MM.1S (cell line): ENCODE measurements at regions not wholly inside any gene's neighbourhood (a gene's known extent, or its start where the extent isn't known, plus 50 kb on each side); places are given as distances from the start of the nearest gene placed in this dataset.

Source experiments
- DNase-seq: peaks from one replicate; pipeline ENCODE4 v3.0.0-alpha.2; 2015
- H2AFZ ChIP-seq: fragments of 300-600 bp; sonication (generic); 2 replicates; pipeline ENCODE4 v1.6.0; 2016; ENCODE audit warnings: antibody characterized with exemption, low read length
- H3F3A ChIP-seq: fragments of 300-600 bp; sonication (generic); 2 replicates; pipeline ENCODE4 v1.6.1; 2016; ENCODE audit warnings: mild to moderate bottlenecking, antibody characterized with exemption, low read length, moderate library complexity, mixed read lengths; ENCODE audit not compliant: insufficient read depth
- H3K27ac ChIP-seq: fragments of 300-600 bp; sonication (generic); 2 replicates; pipeline ENCODE4 v1.5.1; 2016; ENCODE audit warnings: mild to moderate bottlenecking, low read length
- H3K27me3 ChIP-seq: fragments of 300-600 bp; sonication (generic); replicated peaks from 2 replicates; pipeline ENCODE4 v1.6.0; 2016; ENCODE audit warnings: low read length; ENCODE audit not compliant: insufficient read depth
- H3K36me3 ChIP-seq: fragments of 300-600 bp; sonication (generic); replicated peaks from 2 replicates; pipeline ENCODE4 v1.6.1; 2016; ENCODE audit warnings: mild to moderate bottlenecking, low read length, mixed read lengths; ENCODE audit not compliant: insufficient read depth
- H3K4me1 ChIP-seq: fragments of 300-600 bp; sonication (generic); 2 replicates; pipeline ENCODE4 v1.6.1; 2016; ENCODE audit warnings: low read length, mixed read lengths
- H3K4me2 ChIP-seq: fragments of 300-600 bp; sonication (generic); 2 replicates; pipeline ENCODE4 v1.6.0; 2016; ENCODE audit warnings: low read depth, low read length
- H3K4me3 ChIP-seq: fragments of 300-600 bp; sonication (generic); 2 replicates; pipeline ENCODE4 v1.5.1; 2016; ENCODE audit warnings: low read length, mixed read lengths
- H3K79me2 ChIP-seq: fragments of 300-600 bp; sonication (generic); 2 replicates; pipeline ENCODE4 v1.6.1; 2016; ENCODE audit warnings: mixed run types, low read length, mixed read lengths
- H3K9ac ChIP-seq: fragments of 300-600 bp; sonication (generic); 2 replicates; pipeline ENCODE4 v1.6.1; 2016; ENCODE audit warnings: low read length, mixed read lengths
- H3K9me2 ChIP-seq: fragments of 300-600 bp; sonication (generic); replicated peaks from 2 replicates; pipeline ENCODE4 v1.6.1; 2016; ENCODE audit warnings: mild to moderate bottlenecking, low read length, mixed read lengths; ENCODE audit not compliant: insufficient read depth
- H3K9me3 ChIP-seq: fragments of 300-600 bp; sonication (generic); replicated peaks from 2 replicates; pipeline ENCODE4 v1.6.1; 2016; ENCODE audit warnings: mild to moderate bottlenecking, low read length, mixed read lengths; ENCODE audit not compliant: insufficient read depth
- H4K20me1 ChIP-seq: fragments of 300-600 bp; sonication (generic); 2 replicates; pipeline ENCODE4 v1.6.1; 2016; ENCODE audit warnings: mild to moderate bottlenecking, low read length, moderate library complexity, mixed read lengths; ENCODE audit not compliant: insufficient read depth
- EZH2 ChIP-seq: fragments of 300-600 bp; sonication (generic); optimal IDR thresholded peaks from 2 replicates; pipeline ENCODE3; 2017; ENCODE audit warnings: low read depth, mild to moderate bottlenecking, antibody characterized with exemption, low read length, mixed read lengths
- EZH2phosphoT487 ChIP-seq: fragments of 300-600 bp; sonication (generic); IDR thresholded peaks from 2 replicates; pipeline ENCODE4 v1.6.1; 2018; ENCODE audit warnings: antibody characterized with exemption, low read length
- TF ChIP-seq, protein P1 (sequence below): fragments of 300-600 bp; sonication (generic); IDR thresholded peaks from 2 replicates; pipeline ENCODE4 v1.5.1; 2016; ENCODE audit warnings: antibody characterized with exemption, low read length, mixed read lengths

DNA sequence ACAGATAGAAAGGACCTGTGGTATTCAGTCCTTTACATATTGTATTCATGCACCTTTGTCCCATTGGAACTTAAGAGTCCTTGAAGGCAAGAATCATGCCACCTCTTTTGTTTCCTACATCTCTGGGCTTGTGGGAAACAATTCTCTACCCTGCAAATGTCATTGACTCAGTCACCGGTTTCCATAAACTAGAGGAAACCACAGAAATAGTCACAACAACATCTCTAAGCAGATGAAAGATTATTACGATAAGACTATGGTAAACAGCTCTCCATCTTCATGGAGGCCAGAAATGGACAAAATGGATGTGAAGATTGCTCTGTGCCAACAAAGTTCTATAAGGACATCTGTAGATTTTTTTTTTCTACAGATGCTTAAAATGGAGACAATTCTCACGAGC, 165.5 kb downstream of the PIK3R1 start:
- no peaks in the 10 kb centered on the region for H4K20me1 ChIP-seq
- no peak overlapping the region for H3K4me2 ChIP-seq
- no peaks in the 10 kb centered on the region for H3F3A ChIP-seq
- H3K9me3 ChIP-seq: no peaks in the 10 kb centered on the region
- H3K27ac ChIP-seq: no peak overlapping the region
- H2AFZ ChIP-seq: no peak overlapping the region
- H3K79me2 ChIP-seq: no peaks in the 10 kb centered on the region
- TF ChIP-seq EZH2 (no peak), EZH2phosphoT487 (no peak)
- TF ChIP-seq, protein P1, sequence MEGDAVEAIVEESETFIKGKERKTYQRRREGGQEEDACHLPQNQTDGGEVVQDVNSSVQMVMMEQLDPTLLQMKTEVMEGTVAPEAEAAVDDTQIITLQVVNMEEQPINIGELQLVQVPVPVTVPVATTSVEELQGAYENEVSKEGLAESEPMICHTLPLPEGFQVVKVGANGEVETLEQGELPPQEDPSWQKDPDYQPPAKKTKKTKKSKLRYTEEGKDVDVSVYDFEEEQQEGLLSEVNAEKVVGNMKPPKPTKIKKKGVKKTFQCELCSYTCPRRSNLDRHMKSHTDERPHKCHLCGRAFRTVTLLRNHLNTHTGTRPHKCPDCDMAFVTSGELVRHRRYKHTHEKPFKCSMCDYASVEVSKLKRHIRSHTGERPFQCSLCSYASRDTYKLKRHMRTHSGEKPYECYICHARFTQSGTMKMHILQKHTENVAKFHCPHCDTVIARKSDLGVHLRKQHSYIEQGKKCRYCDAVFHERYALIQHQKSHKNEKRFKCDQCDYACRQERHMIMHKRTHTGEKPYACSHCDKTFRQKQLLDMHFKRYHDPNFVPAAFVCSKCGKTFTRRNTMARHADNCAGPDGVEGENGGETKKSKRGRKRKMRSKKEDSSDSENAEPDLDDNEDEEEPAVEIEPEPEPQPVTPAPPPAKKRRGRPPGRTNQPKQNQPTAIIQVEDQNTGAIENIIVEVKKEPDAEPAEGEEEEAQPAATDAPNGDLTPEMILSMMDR: no peak
- no peaks in the 10 kb centered on the region for H3K4me1 ChIP-seq
- no peaks in the 10 kb centered on the region for H3K9me2 ChIP-seq
- H3K36me3 ChIP-seq: no peaks in the 10 kb centered on the region
- no peaks in the 10 kb centered on the region for H3K27me3 ChIP-seq
- no peak overlapping the region for H3K9ac ChIP-seq
- no peak overlapping the region for H3K4me3 ChIP-seq
- DNase-seq: no peak

- H3K27me3 ChIP-seq: no peaks in the 10 kb centered on the region
- H3K9me2 ChIP-seq: no peaks in the 10 kb centered on the region
- H3K9me3 ChIP-seq: no peaks in the 10 kb centered on the region
- no peaks in the 10 kb centered on the region for H3K4me1 ChIP-seq
- TF ChIP-seq EZH2: no peak
- TF ChIP-seq, protein P1: no peak
- no peak for TF ChIP-seq EZH2phosphoT487
- no peaks in the 10 kb centered on the region for H3K79me2 ChIP-seq
- H4K20me1 ChIP-seq: no peaks in the 10 kb centered on the region
- no peak overlapping the region for H2AFZ ChIP-seq
- H3F3A ChIP-seq: no peaks in the 10 kb centered on the region
- no peaks in the 10 kb centered on the region for H3K36me3 ChIP-seq
- H3K4me2 ChIP-seq: no peak overlapping the region
- no peak overlapping the region for H3K27ac ChIP-seq
- H3K4me3 ChIP-seq: no peak overlapping the region
- no peak for DNase-seq
- no peak overlapping the region for H3K9ac ChIP-seq
Measured at GRCh38 chr5:68381909-68382308, 166.4 kb downstream of the PIK3R1 start.

- Histone ChIP-seq H3K27ac (no peak overlapping the region), H3F3A (no peaks in the 10 kb centered on the region), H3K9me3 (no peaks in the 10 kb centered on the region), H3K36me3 (no peaks in the 10 kb centered on the region), H3K27me3 (no peaks in the 10 kb centered on the region), H3K9me2 (no peaks in the 10 kb centered on the region), H3K4me2 (no peak overlapping the region), H3K9ac (no peak overlapping the region), H3K79me2 (no peaks in the 10 kb centered on the region), H2AFZ (no peak overlapping the region), H3K4me3 (no peak overlapping the region), H3K4me1 (no peaks in the 10 kb centered on the region), H4K20me1 (no peaks in the 10 kb centered on the region)
- DNase-seq: no peak
- TF ChIP-seq EZH2: no peak
- TF ChIP-seq, protein P1: no peak
- TF ChIP-seq EZH2phosphoT487: no peak
Measured at GRCh38 chr5:68382640-68383039, 167.1 kb downstream of the PIK3R1 start.
